ENCODE measurements at regions not wholly inside any gene's neighbourhood (a gene's known extent, or its start where the extent isn't known, plus 50 kb on each side); places are given as distances from the start of the nearest gene placed in this dataset.
"Not testable (repeated sequence)": the region's sequence is repeated elsewhere in the genome, so short reads cannot be mapped to it uniquely, and the experiment has no call there.

- H3K9ac ChIP-seq (ENCODE audit: extremely low read depth, insufficient read length, low read length); H3K79me1 ChIP-seq (ENCODE audit: insufficient read depth, low read depth, low read length, poor library complexity, severe bottlenecking); H3K4me1 Mint-ChIP-seq; H3K27me3 Mint-ChIP-seq (ENCODE audit: low read depth); H3K14ac ChIP-seq (ENCODE audit: insufficient read depth, low read length); H3K79me2 ChIP-seq (ENCODE audit: insufficient read depth, low read length); H3T11ph ChIP-seq (ENCODE audit: low read length); H3K27ac ChIP-seq (ENCODE audit: insufficient read length, low read depth, low read length); H4K91ac ChIP-seq (ENCODE audit: insufficient read length, low read depth, low read length); H3K23me2 ChIP-seq (ENCODE audit: insufficient read length, low read depth, low read length, poor library complexity, severe bottlenecking); H2BK15ac ChIP-seq (ENCODE audit: low read depth, low read length); H3K9me3 ChIP-seq (ENCODE audit: control insufficient read depth, low read depth, low read length); DNase-seq; H3K36me3 Mint-ChIP-seq (ENCODE audit: insufficient read depth in 1 of 3, low read depth in 3 of 3); H2AFZ ChIP-seq (ENCODE audit: low read length); H3K4me2 ChIP-seq (ENCODE audit: insufficient read depth, insufficient read length, low read length); H3K4ac ChIP-seq (ENCODE audit: low read depth, low read length); H3K23ac ChIP-seq (ENCODE audit: insufficient read length, low read depth, low read length); H4K5ac ChIP-seq (ENCODE audit: insufficient read length, low read depth, low read length); H2BK120ac ChIP-seq (ENCODE audit: low read depth, low read length, poor library complexity, severe bottlenecking); H2AK5ac ChIP-seq (ENCODE audit: insufficient read length, low read length); H3K4me3 Mint-ChIP-seq; H3K27me3 ChIP-seq (ENCODE audit: insufficient read depth, low read length); H3K18ac ChIP-seq (ENCODE audit: insufficient read length, low read depth, low read length); H2BK5ac ChIP-seq (ENCODE audit: insufficient read length, low read length); H2BK20ac ChIP-seq (ENCODE audit: low read depth, low read length, poor library complexity, severe bottlenecking); H3K4me1 ChIP-seq (ENCODE audit: insufficient read depth, low read length); H4K8ac ChIP-seq (replicated peaks; ENCODE audit: insufficient read length, low read depth, low read length); H3K27ac Mint-ChIP-seq; H2BK12ac ChIP-seq (ENCODE audit: insufficient read length, low read depth, low read length); H3K56ac ChIP-seq (ENCODE audit: insufficient read length, low read depth, low read length); H4K20me1 ChIP-seq (ENCODE audit: control insufficient read depth, insufficient read depth, insufficient read length): not testable (repeated sequence)
- no CpG with 5 or more reads among the region's 4 CpGs for WGBS (ENCODE audit: extremely low coverage, insufficient read length, low lambda C conversion rate)
- peaks cover 13 to 16% of the 10 kb centered on the region in 2 experiments; a peak in 4 of 5 replicates for H3K9me3 Mint-ChIP-seq
Observed at GRCh38 chr5:68103297-68103696, 112.3 kb upstream of the PIK3R1 start.
